ENCODE measurements at regions not wholly inside any gene's neighbourhood (a gene's known extent, or its start where the extent isn't known, plus 50 kb on each side); places are given as distances from the start of the nearest gene placed in this dataset.

DNA sequence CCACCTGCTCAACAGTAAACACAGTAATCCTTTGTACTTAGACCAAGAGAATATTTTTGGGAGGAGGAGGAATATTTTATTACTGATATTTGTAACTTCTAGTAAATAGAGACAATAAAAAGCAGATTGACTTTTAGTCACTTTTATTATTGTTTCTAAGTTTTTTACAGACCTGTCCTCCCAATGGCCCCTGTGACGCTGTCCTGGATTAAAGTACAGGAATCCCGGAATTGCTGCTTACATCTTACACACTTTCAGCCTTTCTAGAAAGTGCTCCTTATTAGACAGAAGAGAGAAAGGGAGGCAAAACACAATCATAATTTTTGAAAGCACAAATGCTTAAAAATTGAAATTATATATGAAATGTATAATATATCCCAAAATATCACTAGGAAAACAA, 86.4 kb upstream of the PRKG1 start:
- DNase-seq = peak; percentile 61
- Histone ChIP-seq H3K36me3 (no peaks in the 10 kb centered on the region), H3K4me3 (no peak overlapping the region), H3K27me3 (no peaks in the 10 kb centered on the region), H3K4me1 (peaks cover 0 to 36% (median 24%) of the 10 kb centered on the region in 4 donors), H3K9me3 (no peaks in the 10 kb centered on the region), H3K27ac (peak overlapping the region; percentile 13 to 48 (median 38))
- peak in 1 of 3 donors; percentile 23 for TF ChIP-seq POLR2AphosphoS5 (IDR thresholded peaks at IDR 0.05)
- TF ChIP-seq POLR2A (IDR thresholded peaks at IDR 0.05) = no peak
- TF ChIP-seq, protein P1, sequence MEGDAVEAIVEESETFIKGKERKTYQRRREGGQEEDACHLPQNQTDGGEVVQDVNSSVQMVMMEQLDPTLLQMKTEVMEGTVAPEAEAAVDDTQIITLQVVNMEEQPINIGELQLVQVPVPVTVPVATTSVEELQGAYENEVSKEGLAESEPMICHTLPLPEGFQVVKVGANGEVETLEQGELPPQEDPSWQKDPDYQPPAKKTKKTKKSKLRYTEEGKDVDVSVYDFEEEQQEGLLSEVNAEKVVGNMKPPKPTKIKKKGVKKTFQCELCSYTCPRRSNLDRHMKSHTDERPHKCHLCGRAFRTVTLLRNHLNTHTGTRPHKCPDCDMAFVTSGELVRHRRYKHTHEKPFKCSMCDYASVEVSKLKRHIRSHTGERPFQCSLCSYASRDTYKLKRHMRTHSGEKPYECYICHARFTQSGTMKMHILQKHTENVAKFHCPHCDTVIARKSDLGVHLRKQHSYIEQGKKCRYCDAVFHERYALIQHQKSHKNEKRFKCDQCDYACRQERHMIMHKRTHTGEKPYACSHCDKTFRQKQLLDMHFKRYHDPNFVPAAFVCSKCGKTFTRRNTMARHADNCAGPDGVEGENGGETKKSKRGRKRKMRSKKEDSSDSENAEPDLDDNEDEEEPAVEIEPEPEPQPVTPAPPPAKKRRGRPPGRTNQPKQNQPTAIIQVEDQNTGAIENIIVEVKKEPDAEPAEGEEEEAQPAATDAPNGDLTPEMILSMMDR (IDR thresholded peaks at IDR 0.05) = no peak
- WGBS, 2 donors (ENCODE audit: low coverage in 1 of 2) = 50 to 60% methylated on average over 2 of the region's 2 CpGs
- intact Hi-C loops (cut with DNase I; ENCODE audit: low total_unique reads) = no loop called here
- in situ Hi-C loops (cut with MboI; ENCODE audit: low pct_ligation_motif_present in 1 of 4, low pct_unique_long_range_greater_than_20kb in 1 of 4, low sequenced_read_pairs in 3 of 4) = no loop called here

DNA sequence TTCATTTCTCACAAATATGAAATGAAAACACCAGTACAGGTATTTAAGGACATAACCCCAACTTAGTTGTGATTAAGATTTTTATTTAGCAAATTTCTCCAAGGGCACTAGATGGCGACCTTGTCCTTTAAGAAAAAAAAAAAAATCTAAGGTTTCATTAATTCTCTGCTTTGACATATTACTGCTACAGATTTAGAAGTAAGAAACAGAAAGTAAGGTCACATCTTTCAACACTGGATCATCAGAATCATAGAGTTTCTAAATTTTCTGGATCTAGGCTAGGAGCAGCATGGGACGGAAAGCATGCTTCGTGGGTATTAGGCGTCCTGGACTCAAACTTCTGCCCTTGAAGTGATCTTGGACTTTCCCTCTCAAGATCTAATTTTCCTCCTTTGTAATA, 85.5 kb upstream of the PRKG1 start:
- Histone ChIP-seq H3K9me3 (no peaks in the 10 kb centered on the region), H3K36me3 (no peaks in the 10 kb centered on the region), H3K4me1 (peaks cover 0 to 43% (median 33%) of the 10 kb centered on the region in 4 donors), H3K27ac (peak overlapping the region in 2 of 4 donors; percentile 13 to 46), H3K27me3 (no peaks in the 10 kb centered on the region), H3K4me3 (no peak overlapping the region)
- no peak for DNase-seq
- no peak for TF ChIP-seq EP300 (IDR thresholded peaks at IDR 0.05; ENCODE audit: low read depth)
- TF ChIP-seq, protein P1 (IDR thresholded peaks at IDR 0.05) = peak; percentile 29 to 41 (median 37)
- TF ChIP-seq POLR2AphosphoS5 (IDR thresholded peaks at IDR 0.05) = no peak
- TF ChIP-seq POLR2A (IDR thresholded peaks at IDR 0.05) = no peak
- WGBS, 2 donors (ENCODE audit: low coverage in 1 of 2) = 51 to 59% methylated on average over 4 of the region's 4 CpGs
- in situ Hi-C loops (cut with MboI; ENCODE audit: low pct_ligation_motif_present in 1 of 4, low pct_unique_long_range_greater_than_20kb in 1 of 4, low sequenced_read_pairs in 3 of 4) = no loop called here
- intact Hi-C loops (cut with DNase I; ENCODE audit: low total_unique reads) = no loop called here

DNA sequence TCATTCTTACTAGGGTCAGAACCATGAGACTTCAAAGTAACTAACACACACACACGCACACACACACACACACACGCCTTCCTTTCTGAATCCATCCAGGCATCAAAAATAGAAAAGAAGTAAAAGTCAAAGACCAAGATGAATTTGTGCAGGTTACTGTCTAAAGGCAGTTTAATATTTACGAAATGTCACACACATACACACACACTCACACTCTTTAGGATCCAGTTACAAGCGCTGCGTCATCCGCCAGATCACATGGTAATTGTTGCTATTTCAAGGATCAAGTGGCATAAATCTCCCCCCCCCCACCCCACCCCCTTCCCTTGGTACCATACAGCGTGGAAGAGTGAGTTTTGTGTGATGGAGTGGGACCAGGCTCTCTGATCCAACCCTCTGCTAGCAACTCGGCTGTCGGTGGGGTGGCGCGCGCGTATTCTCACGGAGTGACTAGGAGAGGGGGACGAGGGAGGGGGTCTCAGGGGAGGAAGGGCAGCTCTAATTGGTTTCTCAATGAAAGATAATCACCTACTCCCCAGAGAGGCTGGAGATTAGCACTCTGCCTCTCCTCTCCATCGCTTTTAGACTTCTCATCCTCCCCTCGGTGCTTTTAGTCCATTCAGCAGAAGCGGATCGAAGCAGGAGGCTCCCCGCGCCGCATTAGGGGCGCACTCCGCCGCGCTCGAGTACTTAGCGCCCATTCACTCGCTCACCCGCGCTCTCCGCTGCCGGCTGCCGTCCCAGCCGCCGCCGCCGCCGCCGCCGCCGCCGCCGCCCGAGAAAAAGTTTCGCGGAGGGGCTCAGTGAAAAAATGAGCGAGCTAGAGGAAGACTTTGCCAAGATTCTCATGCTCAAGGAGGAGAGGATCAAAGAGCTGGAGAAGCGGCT, 83.5 kb upstream of the PRKG1 start:
- DNase-seq = peak; percentile 61
- Histone ChIP-seq H3K9me3 (no peaks in the 10 kb centered on the region), H3K27ac (peak overlapping the region; percentile 83 to 89 (median 88)), H3K4me1 (peaks cover 0 to 46% (median 36%) of the 10 kb centered on the region in 4 donors), H3K36me3 (no peaks in the 10 kb centered on the region), H3K4me3 (peak overlapping the region; percentile 18 to 89 (median 66)), H3K27me3 (no peaks in the 10 kb centered on the region)
- in situ Hi-C loops (cut with MboI; ENCODE audit: low pct_ligation_motif_present in 1 of 4, low pct_unique_long_range_greater_than_20kb in 1 of 4, low sequenced_read_pairs in 3 of 4) = loop anchor here in 2 of 4 donors (10.0 kb wide), 2 partner anchors 434 to 1224 kb away; no protein-coding TSS in a partner anchor
- intact Hi-C loops (cut with DNase I; ENCODE audit: low total_unique reads) = loop anchor here (10.0 kb wide), 1 partner anchor 1224 kb away; no protein-coding TSS in a partner anchor
- TF ChIP-seq POLR2A (IDR thresholded peaks at IDR 0.05) (no peak), POLR2AphosphoS5 (IDR thresholded peaks at IDR 0.05) (peak in 1 of 3 donors; percentile 22), EP300 (IDR thresholded peaks at IDR 0.05; ENCODE audit: low read depth) (no peak)
- TF ChIP-seq, protein P1 (IDR thresholded peaks at IDR 0.05) = no peak
- WGBS, 2 donors (ENCODE audit: low coverage in 1 of 2) = 5% methylated on average over 17 to 49 of the region's 49 CpGs
